HS-27A (cell line): ENCODE measurements at regions not wholly inside any gene's neighbourhood (a gene's known extent, or its start where the extent isn't known, plus 50 kb on each side); places are given as distances from the start of the nearest gene placed in this dataset.

Experiments
- DNase-seq: peaks from one replicate; pipeline ENCODE4 v3.0.0-alpha.2; 2012; ENCODE audit warnings: low read depth, missing footprints

- no peak for DNase-seq
These were observed 103.4 kb downstream of the HLX start for GRCh38 chr1:220982686-220983085.

GRCh38 chr1:220983877-220984635 is 104.8 kb downstream of the HLX start:
- DNase-seq: no peak

GRCh38 chr1:220990427-220991339 is 111.4 kb downstream of the HLX start:
- DNase-seq: peak; percentile 43

- no peak for DNase-seq
These were observed 112.3 kb downstream of the HLX start for GRCh38 chr1:220991506-220991905.

GRCh38 chr1:220991959-220992704 is 112.9 kb downstream of the HLX start:
- DNase-seq: no peak

GRCh38 chr1:220992705-220993052 is 113.4 kb downstream of the HLX start:
- DNase-seq: no peak

GRCh38 chr1:220994671-220995070 is 115.4 kb downstream of the HLX start:
- DNase-seq: no peak

- no peak for DNase-seq
These were observed 118.5 kb downstream of the HLX start for GRCh38 chr1:220997791-220998190.

GRCh38 chr1:220999872-221000863 is 120.9 kb downstream of the HLX start:
- no peak for DNase-seq

- no peak for DNase-seq
These were observed 121.9 kb downstream of the HLX start for GRCh38 chr1:221001167-221001566.

GRCh38 chr1:221002601-221003000 is 123.4 kb downstream of the HLX start:
- no peak for DNase-seq

GRCh38 chr1:221011145-221011544 is 131.9 kb downstream of the HLX start:
- DNase-seq: no peak

- no peak for DNase-seq
These were observed 132.9 kb downstream of the HLX start for GRCh38 chr1:221012120-221012519.

GRCh38 chr1:221013691-221014660 is 134.7 kb downstream of the HLX start:
- no peak for DNase-seq

- DNase-seq: no peak
These were observed 136.0 kb downstream of the HLX start for GRCh38 chr1:221015159-221015790.

- no peak for DNase-seq
These were observed 137.5 kb downstream of the HLX start for GRCh38 chr1:221016751-221017150.

- no peak for DNase-seq
These were observed 139.2 kb downstream of the HLX start for GRCh38 chr1:221018414-221018813.

- DNase-seq: no peak
These were observed 143.1 kb downstream of the HLX start for GRCh38 chr1:221022331-221022730.

GRCh38 chr1:221023482-221023881 is 144.2 kb downstream of the HLX start:
- DNase-seq: no peak

- no peak for DNase-seq
These were observed 146.3 kb downstream of the HLX start for GRCh38 chr1:221025501-221025900.
